Ovary (tissue), 3 donors: ENCODE measurements at regions not wholly inside any gene's neighbourhood (a gene's known extent, or its start where the extent isn't known, plus 50 kb on each side); places are given as distances from the start of the nearest gene placed in this dataset.

Source experiments
- EP300 ChIP-seq: sonication (generic); formaldehyde crosslinking; IDR thresholded peaks from one replicate; pipeline ENCODE4 v1.6.1; 2017; ENCODE audit warnings: antibody characterized with exemption
- TF ChIP-seq, protein P1 (sequence below), 3 donors: fragments of 450-650 bp in 2 of 3; fragments of 200-600 bp in 1 of 3; IDR thresholded peaks; one replicate each; pipeline versions ENCODE4 v1.5.1 to v1.8.0; 2016 to 2022; ENCODE audit warnings: antibody characterized with exemption in 3 of 3, mild to moderate bottlenecking in 1 of 3
- donor health status: DM: no; HTN: no; CAD: no.

DNA sequence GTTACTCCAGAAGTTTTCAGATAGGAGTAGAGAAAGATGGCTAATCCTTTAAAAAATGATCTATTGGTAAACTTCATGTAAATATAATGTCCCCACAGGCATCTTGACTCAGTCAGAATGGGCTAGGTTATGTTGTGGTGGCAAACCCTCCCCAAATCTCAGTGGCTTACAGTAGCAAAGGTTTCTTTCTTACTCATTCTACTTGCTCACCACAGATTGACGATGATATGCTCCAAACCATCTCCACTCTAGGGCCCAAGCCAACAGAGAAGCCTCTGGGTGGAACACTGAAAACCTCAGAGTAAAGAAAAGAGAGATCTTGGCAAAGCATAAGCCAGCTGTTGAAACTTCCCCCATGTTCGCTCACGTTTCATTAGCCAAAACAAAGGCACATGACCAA lies 146.4 kb downstream of the EMP1 start:
- TF ChIP-seq, protein P1, sequence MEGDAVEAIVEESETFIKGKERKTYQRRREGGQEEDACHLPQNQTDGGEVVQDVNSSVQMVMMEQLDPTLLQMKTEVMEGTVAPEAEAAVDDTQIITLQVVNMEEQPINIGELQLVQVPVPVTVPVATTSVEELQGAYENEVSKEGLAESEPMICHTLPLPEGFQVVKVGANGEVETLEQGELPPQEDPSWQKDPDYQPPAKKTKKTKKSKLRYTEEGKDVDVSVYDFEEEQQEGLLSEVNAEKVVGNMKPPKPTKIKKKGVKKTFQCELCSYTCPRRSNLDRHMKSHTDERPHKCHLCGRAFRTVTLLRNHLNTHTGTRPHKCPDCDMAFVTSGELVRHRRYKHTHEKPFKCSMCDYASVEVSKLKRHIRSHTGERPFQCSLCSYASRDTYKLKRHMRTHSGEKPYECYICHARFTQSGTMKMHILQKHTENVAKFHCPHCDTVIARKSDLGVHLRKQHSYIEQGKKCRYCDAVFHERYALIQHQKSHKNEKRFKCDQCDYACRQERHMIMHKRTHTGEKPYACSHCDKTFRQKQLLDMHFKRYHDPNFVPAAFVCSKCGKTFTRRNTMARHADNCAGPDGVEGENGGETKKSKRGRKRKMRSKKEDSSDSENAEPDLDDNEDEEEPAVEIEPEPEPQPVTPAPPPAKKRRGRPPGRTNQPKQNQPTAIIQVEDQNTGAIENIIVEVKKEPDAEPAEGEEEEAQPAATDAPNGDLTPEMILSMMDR (IDR thresholded peaks at IDR 0.05), result no peak
- TF ChIP-seq EP300, result no peak
